SH-SY5Y (cell line): ENCODE measurements at regions not wholly inside any gene's neighbourhood (a gene's known extent, or its start where the extent isn't known, plus 50 kb on each side); places are given as distances from the start of the nearest gene placed in this dataset.

Experiments
- GATA2 ChIP-seq: IDR thresholded peaks from 2 replicates; pipeline ENCODE4 v1.6.1; 2011; ENCODE audit warnings: mild to moderate bottlenecking, low read depth, low read length
- GATA3 ChIP-seq: IDR thresholded peaks from 2 replicates; pipeline ENCODE4 v1.6.1; 2011; ENCODE audit warnings: low read depth, mild to moderate bottlenecking, low read length, moderate library complexity

DNA sequence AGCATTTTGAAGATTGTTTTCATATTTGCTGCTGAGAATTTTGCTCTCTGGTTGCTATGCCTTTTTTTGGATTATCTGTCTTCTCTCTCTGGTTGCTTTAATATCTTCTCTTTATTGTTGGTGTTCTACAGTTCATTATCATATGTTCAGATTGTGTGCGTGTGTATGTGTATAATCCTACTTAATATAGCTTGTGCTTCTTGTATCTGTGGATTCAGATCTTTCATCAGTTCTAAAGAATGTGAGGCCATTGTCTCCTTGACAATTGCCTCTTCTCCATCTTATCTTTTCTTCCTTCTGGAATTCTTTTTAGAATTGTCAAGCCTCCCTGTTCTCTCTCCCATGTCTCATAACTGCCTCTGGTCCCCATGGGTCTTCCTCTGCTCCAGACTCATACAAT is 195.4 kb downstream of the CDC5L start:
- no peak for TF ChIP-seq GATA2
- no peak for TF ChIP-seq GATA3
